OCI-M1 (cell line): ENCODE measurements at regions not wholly inside any gene's neighbourhood (a gene's known extent, or its start where the extent isn't known, plus 50 kb on each side); places are given as distances from the start of the nearest gene placed in this dataset.
"Not testable (repeated sequence)": the region's sequence is repeated elsewhere in the genome, so short reads cannot be mapped to it uniquely, and the experiment has no call there.

Experiments
- DNase-seq: peaks from one replicate; lab custom pipeline; 2025; lab: John Stamatoyannopoulos, UW

DNA sequence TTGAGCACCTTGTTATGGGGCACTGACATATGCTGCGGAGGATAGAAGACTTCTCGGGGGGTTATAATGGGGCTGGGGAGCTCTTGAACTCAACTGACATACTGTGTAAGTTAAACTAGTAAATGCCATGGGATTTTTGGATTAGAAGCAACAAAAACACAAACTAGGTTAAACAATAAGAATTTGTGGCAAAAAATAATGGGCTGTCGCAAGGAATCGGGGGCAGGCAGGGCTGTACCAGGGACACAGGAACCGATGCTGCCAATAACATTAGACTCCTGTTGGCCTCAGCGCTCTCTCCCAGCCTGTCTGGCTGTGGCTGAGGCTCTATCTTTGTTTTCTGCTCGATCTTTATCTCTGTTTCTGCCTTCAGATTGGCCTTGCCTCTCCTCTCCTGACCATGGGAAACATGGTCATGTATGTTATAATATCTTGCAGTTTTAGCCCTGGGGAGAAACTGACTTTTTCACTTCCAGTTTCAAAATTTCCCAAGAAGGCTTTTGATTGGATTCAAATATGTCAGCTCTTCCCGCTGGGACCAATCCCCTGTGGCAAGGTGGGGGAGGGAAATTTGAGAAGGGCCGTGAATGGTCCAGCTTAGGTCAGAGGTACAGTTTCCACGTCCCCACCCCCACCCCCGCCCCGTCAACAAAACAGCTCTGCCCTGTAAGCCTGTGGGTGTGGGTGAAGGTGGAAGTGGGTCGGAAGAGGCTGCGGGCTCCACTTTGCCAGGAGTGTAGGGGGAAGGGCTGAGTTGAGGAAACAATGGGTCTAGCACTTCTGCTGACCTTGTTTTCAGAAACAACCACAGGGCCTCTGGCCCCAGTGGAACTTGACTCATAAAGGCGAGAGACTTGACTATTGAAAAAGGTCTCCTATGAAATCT, 161.1 kb upstream of the TBL1XR1 start:
- peak; percentile 93 for DNase-seq

DNA sequence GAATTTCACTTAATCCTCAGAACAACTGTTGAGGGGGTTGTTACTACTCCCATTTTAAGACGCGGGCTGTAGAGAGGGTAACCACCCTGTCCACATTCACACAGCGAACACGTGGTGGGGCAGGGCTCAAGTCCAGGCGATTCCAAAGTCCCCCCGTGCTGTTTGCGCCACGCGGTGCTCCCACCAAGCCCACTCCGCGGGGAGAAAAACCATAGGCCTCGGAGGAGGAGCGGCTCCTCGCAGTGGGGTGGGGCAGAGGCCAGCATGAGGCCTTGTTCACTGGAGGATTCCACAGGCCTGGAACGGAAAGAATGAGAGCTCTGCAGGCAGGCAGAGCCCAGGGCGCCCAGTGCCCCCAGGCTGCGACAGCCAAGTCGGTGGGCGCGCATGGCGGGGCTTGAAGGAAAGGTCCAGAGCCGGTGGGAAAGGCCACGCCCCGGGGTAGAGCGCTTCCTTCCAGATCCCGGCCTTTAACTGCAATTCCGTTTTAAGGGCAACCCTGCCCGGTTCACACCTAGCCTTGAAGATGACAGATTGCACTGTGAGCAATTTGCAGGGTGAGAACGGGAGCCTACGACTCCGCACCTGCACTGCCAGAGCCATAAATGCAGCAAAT, 161.8 kb upstream of the TBL1XR1 start:
- no peak for DNase-seq

DNA sequence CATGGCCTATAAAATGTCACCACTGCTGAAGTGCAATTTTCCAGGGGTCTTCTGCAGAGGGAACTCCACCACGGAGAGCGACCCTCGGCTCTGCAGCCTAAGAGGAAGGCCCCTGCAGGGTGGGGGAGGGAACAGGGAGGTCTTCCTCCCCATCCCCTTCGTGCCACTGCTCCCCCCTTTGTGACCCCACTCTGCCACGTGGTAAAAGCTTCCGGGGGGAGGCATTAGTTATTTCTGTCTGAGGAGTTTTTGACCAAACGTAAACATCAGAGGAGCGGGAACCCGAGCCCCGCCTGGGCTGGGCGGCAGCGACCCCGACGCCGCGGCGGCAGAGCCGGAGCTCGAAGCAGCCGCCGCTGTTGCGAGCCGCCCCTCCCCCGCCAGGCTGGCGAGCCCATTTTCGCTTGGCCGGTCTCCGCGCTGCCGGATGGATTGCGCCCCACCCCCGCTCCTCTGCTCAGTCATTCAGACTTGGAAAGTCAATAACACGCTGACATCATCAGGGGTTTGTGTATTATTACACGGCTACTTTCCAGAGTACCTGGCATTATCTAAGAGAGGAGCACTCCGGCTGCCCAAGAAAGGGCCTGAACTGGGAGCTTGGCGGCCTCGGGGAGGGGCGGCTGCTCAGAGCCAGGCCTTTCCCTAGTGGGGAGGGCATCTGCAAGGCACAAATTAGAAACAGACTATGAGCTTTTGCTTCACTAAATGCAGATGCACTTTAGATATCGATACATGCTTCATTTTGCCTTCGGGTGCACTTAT, 162.5 kb upstream of the TBL1XR1 start:
- peak; percentile 96 for DNase-seq

DNA sequence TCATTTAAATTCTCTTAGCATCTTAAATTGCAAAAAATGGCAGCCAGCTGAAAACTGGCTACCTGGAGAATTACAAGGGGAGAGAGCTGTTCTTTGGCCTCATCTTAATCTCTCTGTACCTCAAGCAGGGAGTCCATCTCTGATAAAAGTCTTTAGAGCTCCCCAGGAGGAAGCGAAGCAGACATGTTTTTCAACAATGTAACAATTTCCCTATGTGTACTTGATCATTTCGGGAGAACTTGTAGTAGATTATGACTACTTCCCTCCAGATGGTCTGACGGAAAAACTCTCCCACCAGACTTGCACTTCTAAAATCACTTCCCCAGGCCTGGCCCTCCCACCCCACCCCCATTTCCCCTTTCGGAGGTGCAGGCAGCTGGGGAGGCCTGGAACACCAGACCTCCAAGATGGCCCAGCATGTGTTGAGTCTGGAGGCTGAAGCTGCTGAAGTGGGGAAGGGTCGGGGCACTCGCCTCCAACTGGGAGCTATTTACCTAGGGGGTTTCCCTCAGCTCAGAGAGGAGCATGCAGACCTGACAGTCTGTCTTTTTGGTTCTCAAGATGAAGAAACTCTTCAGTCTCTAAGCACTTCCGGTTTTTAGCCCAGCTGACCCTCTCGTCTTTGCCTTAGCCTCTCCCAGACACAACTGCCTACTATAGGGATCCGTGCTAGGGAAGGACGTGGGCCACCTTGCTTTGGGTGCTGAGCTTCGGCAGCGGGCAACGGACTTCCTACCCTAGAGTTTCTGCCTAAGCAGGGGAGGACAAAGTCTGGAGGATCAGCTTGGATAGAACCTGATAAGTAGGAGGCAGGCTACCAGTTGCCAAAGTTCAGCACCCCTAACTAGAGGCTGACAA, 164.0 kb upstream of the TBL1XR1 start:
- no peak for DNase-seq

DNA sequence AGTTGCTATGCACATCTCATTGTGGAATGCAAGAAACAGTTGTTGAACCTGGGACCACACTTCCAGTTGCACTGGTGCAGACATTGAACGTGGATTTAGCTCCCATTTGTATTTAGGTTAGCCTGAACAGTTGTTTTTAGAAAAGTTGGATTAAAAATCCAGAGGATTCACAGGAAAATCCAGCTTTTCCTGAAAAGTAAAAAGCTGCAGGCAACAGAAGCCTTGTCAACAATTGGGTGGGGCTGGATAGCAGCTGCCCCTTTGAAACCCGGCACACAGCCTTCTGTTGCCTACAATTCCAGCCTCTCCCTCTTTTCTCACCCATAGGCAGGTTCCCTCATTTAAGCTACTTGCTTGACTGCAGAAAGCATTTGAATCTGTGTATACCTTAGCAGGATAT, 165.3 kb upstream of the TBL1XR1 start:
- DNase-seq: no peak

DNA sequence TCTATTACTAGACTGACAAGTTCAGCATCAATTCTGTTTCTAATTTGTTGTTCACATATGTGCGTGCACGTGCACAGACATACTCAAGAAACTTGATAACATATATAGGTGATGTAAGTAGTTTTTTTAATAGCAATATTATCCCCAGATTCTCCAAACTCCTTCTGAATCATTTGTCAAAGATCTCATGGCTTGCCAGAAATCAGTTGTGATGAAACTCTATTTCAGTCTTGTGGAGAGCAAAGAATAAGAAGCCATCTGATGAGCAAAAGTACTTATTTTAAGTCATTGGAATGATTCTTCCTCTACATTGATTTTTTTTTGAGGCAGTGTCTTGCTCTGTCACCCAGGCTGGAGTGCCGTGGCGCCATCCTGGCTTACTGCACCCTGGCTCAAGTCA, 167.0 kb upstream of the TBL1XR1 start:
- DNase-seq: no peak

DNA sequence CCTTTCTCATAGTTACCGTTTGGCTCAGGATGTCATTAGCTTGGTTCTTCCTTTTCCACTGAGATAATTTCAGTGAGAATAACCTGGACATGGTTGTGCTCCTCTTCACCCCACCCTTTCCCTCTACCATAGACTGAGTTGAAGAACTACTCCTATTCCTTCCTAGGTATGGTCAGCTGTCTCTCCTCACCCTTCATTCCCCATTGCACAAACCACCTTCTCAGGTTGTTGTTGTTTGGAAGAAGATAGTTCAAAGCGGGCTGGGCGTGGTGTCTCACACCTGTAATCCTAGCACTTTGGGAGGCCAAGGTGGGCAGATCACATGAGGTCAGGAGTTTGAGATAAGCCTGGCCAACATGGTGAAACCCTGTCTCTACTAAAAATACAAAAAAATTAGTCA, 168.0 kb upstream of the TBL1XR1 start:
- DNase-seq: not testable (repeated sequence)

DNA sequence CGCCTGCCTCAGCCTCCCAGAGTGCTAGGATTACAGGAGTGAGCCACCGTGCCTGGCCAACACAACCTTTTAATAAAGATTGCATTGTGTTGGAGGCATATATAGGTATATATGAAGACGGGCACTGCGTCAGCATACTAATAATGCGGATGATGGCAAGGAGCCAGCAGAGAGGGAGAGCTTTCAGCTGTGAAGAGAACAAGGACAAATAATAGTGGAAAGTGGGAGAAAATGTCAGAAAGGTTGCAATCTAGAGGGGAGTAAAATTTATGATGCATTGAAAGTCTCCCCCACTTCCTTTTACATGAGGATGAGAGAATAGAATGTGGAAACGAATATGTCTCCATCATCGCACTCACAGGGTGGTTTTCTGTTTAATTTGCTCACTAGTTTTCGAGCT, 170.5 kb upstream of the TBL1XR1 start:
- DNase-seq: no peak

DNA sequence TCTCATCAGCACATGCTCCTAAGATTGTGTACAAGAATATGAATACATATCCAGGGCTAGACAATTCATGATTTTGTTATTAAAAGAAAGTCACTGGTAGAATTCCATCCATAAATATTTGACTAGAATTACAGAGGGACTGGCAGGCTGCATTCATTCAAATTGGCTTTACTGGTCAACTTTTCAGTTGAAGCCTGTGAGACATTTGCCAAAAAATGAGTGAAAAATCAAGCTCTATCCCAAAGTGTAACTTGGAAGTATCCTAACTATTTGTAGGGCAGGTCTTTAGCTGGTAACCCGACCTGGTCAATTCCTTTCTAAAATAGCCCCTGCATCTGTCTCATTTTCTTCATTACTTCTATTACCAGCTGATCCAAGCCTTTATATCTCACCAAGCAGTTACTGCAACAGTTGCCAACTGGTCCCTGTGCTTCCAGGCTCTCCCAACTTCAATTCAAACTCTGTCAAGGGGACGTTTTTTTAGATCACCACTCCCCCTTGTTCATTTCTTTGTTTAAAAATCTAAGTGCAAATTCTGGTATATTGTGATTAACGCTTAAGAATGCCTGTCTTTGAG, 173.1 kb upstream of the TBL1XR1 start:
- no peak for DNase-seq

DNA sequence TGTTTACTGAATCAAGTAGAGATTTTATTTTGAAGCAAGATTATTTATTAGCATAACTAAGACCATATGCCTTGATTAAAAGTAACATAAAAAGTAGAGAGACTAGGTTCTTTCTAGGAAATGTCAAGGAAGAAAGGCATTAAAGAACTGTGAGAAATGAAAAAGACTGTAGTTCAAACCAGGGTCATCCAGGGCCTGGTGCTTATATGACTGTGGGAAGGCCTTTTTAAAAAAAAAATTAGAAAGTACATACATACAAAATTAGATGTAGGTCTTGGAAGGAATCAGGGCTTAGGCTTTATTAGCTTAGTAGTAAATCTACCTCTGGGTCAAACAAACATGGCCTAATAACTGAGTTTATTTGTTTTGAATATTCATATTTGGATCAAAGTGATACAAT, 173.9 kb upstream of the TBL1XR1 start:
- no peak for DNase-seq

DNA sequence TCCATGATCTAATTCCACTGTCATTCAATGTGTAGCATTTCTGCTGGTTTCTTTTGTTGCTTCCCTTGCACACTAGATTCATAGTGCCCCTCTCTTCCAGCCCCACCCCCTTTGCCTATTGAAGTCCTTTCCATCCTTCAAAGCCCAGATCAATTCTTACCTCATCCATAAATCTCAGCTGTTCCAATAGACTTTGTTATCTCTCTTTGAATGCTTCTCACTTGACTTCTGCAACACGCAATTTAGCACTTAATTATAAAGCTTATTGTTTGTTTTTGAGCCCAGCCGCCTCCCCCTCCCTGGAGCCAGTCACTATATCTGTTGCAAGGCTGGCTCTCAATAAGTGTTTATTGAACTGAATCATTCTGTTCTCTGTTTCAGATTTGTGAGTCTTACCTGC, 174.6 kb upstream of the TBL1XR1 start:
- DNase-seq: no peak

DNA sequence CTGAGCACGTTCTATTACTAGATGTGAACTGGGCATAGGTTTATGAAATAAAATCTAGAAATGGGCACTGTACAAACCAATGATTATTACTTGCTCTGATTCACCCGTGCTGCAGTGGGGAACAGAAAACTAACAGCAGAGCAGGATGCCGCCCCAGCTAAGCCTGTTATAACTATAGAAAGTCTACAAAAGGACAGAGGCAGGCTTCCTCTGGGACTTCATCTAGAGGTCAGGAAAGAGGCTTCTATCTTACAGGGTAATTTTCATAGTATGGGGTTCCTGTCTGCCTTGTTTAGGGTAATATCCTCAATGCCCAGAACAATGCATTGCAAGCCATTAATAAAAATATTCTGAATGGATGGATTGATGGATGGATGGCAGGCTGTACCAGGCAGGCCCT, 177.0 kb upstream of the TBL1XR1 start:
- DNase-seq: no peak

DNA sequence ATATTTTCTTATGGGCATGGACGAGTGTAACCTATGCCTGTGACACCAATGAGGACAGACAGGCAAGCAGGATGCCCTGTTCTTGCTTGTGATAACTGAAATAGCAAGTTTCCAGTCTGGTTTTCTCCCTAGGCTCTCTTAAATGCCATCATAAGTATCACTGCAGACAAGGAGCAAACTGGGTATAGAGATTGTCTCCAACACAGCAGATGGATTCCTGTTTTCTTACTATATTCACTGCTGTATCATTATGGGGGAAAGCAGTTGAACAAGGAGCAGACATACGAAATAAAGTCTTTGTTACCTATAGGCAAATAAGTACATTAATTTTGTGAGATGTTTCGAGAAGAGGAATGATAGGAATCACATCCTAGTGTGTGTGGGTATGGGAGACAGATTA, 178.0 kb upstream of the TBL1XR1 start:
- no peak for DNase-seq

DNA sequence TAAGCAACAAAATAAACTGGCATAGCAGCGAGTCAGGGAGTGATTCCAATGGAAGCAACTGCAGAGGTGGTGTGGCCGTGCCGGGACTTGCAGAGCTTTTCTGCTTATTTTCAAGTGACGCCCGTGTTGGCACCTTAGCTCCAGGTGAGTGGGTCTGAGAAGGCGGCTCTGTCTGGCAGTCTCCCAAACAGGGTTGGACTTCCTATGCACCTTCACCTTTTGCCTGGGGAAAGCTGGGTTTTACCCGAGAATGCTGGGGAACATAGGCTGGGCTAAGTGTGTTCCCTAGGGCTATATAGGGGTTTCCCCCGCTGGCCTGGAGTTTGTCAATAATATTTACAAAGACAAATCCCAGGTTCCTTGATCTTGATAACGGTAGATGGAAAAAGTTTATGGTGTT, 179.9 kb upstream of the TBL1XR1 start:
- no peak for DNase-seq

DNA sequence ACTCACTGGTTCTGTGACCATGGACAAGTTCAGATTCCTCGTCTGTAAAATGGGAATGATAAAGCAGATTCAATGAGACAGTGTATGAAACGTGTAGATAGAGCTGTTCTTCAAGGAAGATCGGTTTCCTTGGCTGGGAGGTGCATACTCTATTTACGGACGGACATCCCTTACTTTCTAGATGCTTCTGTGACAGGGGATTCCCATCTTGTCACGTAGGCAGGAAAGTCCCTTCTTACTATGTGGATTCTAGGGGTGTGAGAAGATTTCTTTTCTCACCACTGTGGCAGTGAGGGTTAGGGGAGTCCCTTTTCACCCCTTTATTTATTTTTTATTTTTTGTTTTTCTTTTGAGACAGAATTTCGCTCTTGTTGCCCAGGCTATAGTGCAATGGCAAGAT, 180.9 kb upstream of the TBL1XR1 start:
- DNase-seq: no peak

DNA sequence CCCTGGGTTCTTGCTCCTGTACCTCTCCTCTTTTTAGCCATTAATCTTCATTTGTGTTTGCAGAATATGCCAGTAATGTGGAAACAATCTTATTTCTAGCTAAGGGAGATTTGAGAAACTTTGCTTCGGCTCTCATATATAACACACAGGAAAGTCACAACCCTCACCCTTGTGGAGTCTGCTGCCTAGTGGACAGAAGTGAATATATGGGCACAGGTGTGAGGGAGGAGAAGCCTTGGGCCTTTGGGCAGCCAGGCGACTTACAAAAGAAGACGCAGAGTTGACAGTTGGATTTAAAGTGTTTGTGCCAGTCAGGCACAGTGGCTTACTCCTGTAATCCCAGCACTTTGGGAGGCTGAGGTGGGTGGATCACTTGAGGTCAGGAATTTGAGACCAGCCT, 181.8 kb upstream of the TBL1XR1 start:
- DNase-seq: no peak

DNA sequence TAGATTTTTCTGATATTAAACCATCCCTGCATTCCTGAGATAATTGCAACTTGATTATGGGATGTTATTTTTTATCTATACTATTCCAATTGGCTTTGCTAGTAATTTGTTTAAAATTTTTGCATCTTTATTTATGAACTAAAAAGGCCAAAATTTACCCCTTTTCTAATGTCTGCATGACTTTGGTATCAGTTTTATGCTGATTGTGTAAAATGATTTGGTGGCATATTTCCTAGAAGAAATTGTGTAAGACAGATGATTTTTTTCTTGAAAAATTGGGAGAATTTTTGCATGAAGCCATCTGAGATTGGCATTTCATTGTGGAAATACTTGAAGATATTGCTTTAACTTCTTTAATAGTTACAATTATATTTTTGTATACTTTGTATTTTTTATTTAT, 183.8 kb upstream of the TBL1XR1 start:
- DNase-seq: no peak

DNA sequence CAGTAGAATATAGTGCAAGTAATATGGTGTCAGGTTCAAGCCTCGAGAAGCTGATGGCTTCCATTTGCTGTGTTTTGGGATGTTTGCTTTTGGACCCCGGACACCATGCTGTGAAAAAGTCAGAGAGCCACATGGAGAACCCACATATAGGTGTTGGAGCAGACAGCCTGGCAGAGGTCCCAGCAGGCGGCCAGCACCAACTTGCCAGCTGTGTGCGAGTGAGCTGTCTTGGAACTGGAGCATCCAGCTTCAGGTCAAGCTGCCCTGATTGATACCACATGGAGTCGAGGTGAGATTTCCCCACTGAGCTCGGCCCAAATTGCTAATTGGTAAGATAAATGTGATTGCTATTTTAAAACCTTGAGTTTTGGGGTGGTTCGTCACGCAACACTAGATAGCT, 185.7 kb upstream of the TBL1XR1 start:
- no peak for DNase-seq

DNA sequence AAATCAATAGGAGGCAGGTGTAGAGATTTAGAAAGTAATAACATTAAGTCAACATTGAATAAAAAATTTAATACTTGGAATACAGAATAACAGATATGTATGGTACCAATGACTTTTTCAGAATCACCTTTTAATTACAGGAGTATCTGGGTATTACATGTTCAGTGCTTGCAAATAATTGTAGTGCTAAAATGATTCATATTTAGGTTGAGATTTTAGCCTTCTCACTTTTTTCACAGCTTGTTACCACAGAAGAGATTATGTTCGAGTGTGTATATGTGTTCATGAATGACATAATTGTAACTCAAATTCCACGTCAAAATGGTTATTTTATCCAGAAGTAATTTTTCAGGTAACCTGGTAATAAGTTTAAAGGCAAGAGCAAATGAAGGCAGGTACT, 187.9 kb upstream of the TBL1XR1 start:
- DNase-seq: no peak

DNA sequence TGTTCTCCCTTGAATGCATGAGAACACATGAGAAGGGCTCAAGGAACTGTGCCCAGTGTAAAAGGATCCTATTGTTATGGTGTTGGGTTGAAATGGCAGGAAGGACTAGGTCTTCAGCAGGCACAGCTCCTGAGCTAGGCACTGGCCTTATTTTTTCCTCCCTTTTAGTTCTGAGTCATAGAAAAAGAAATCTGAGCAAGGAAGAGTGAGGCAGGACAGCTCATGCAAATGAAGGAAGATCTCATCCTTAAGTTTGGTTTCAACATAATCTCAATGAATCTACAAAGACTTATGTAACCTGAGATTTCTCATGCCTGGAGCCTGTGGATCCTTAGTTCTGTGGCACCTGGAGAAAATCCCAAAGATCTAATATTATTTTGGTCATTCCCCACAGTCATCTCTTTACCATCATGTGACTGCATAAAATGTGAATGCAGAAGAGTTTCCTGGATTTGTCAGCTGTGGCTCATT, 188.6 kb upstream of the TBL1XR1 start:
- no peak for DNase-seq

DNA sequence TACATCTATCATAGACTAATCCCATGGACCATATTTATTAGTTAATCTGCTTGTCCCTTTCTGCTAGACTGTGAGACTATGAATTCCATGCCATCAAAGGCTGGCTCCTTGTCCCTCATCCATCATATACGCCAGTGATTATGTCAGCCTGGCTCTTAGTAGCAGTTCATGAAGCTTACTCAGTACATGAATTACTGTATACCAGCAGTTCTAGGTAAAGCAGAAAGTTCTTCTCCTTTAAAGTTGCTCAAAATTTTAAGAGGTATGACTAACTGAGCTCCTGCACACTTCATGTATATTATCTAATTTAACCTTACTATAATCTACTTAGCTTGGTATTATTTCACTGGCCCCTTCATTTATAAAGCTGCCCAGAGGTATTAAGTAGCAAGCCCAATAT, 190.9 kb upstream of the TBL1XR1 start:
- no peak for DNase-seq
